Kidney epithelial cell (primary cell): ENCODE measurements at regions not wholly inside any gene's neighbourhood (a gene's known extent, or its start where the extent isn't known, plus 50 kb on each side); places are given as distances from the start of the nearest gene placed in this dataset.

Experiments
- DNase-seq: peaks from one replicate; pipeline ENCODE4 v3.0.0-alpha.2; 2010; ENCODE audit warnings: low read depth
- H3K27me3 ChIP-seq: 2 replicates; pipeline ENCODE4 v1.6.0; 2011; ENCODE audit warnings: low read length; ENCODE audit not compliant: control insufficient read depth, insufficient read depth
- H3K36me3 ChIP-seq: 2 replicates; pipeline ENCODE4 v1.5.1; 2011; ENCODE audit warnings: low read length; ENCODE audit not compliant: control insufficient read depth, insufficient read depth
- H3K4me3 ChIP-seq: 2 replicates; pipeline ENCODE4 v1.5.1; 2011; ENCODE audit warnings: low read depth, mild to moderate bottlenecking, control low read depth, low read length
- CTCF ChIP-seq: IDR thresholded peaks from 2 replicates; pipeline ENCODE4 v1.5.1; 2011; ENCODE audit warnings: mild to moderate bottlenecking, moderate library complexity, low read length, control low read depth, inconsistent platforms; ENCODE audit not compliant: insufficient read depth, poor library complexity, severe bottlenecking

DNA sequence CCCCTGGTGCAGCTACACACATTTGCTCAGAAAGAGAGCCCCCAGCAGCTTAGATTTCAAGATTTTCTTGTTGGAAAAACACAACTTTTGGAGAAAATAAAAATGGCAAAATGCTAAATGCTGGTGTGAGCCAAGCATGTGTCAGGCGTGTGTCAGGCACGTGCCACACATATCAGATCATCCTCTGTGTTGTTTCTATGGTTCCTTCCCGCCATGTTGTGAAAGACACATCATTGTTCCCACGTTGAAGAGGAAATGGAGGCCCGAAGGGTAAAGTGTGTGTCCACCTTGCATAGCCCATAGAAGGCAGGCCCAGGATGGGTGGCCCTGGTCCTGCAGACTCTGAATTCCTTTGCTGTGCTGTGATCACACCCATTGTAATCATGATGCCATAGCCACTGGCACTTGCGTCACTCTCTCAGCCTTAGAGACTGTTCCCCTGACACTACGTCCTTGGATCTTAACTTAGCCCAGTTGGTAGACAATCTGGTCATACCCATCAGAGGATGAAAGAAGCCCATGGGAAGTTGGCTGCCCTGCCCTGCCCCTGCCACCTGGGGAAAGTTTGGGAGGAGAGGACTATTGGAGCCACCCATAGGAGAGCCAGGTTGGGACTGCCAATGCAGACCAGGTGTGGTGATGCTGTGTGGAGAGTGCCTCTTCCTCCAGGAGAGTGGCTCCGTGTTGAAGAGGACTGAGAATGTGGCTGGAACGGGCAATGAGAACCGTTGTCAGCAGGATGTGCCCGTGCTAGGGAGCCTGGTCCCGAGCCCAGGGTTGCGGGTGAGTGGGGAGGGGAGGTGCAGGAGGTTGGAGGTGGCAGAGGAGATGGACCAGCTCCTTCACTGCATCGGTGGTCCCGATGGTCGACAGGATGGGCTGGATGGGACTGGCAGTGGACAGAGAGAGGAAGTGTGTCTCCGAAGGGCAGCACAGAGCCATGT is 65.6 kb upstream of the IGFBP3 start:
- Histone ChIP-seq H3K4me3 (no peak overlapping the region), H3K36me3 (no peaks in the 10 kb centered on the region), H3K27me3 (no peaks in the 10 kb centered on the region)
- no peak for DNase-seq
- no peak for TF ChIP-seq CTCF

GRCh38 chr7:45985902-45986301 is 64.8 kb upstream of the IGFBP3 start:
- DNase-seq: peak; percentile 67
- Histone ChIP-seq H3K4me3 (no peak overlapping the region), H3K27me3 (no peaks in the 10 kb centered on the region), H3K36me3 (no peaks in the 10 kb centered on the region)
- no peak for TF ChIP-seq CTCF

GRCh38 chr7:45984386-45985295 is 63.6 kb upstream of the IGFBP3 start:
- Histone ChIP-seq H3K36me3 (no peaks in the 10 kb centered on the region), H3K4me3 (no peak overlapping the region), H3K27me3 (no peaks in the 10 kb centered on the region)
- TF ChIP-seq CTCF: peak; percentile 5
- no peak for DNase-seq

DNA sequence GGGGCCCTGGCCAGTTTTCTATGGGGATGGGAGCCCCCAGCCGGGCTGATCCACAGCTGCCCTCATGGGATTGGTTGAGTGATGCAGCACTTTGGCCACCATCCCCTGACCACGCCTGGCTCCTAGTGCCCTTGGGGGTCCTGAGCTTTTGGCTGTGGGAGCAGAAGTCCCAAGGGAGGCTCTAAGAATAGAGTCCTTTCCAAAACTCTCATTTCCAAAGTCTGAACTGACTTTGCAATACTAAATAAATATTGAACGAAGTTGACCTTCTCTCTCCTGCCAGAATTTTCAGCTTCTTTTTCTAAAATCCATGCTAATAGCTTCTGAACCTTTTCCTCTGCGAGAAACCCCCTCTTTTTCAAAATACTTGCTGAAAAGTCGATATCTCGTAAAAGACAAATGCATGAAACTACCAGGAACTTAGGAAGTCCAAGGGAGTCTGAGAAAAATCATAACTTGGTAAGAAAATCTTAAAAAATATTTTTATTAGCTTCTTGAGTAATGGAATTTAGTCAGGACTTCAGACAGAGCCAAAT is 62.7 kb upstream of the IGFBP3 start:
- TF ChIP-seq CTCF: no peak
- no peak for DNase-seq
- Histone ChIP-seq H3K36me3 (no peaks in the 10 kb centered on the region), H3K4me3 (no peak overlapping the region), H3K27me3 (no peaks in the 10 kb centered on the region)

DNA sequence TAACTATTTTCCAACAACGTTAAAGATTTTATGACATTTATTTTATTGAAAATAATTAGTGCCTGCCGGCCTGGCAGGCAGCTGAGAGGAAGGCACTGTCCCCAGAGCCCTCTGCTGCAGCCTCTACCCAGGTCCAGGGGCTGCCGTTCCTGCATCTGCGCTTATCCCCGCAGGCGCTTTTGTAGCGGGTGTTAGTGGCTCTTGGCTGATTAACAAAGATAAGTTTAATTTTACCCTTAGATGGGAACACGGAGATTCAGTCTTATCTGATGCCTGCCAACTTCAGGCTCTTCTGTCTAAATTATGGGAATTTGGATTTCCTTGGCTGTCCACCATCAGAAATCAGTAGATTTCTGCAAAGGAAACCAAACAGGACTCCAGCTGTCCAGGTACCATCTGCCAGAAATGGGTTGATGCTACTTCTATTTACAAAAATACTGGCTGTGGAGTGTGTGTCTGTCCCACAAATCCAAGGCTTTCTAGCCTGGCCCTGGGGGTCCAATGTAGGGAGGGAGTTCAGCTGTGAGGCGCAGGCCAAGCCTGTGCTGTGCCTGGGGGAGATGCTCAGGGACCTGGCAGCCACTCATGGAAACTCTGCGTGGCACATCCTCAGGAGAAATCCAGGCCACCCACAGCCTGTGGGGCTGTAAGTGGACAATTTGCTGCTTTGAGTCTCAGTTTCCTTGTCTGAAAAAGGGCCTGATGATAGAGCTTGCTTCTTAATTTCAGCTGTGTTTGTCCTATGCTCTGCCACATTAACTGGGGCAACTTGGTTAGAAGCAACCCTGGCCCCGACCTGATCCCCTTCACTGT is 62.0 kb upstream of the IGFBP3 start:
- H3K36me3 ChIP-seq: no peaks in the 10 kb centered on the region
- TF ChIP-seq CTCF: no peak
- no peaks in the 10 kb centered on the region for H3K27me3 ChIP-seq
- no peak for DNase-seq
- no peak overlapping the region for H3K4me3 ChIP-seq
